Tibial nerve (tissue), 4 donors: ENCODE measurements at regions not wholly inside any gene's neighbourhood (a gene's known extent, or its start where the extent isn't known, plus 50 kb on each side); places are given as distances from the start of the nearest gene placed in this dataset.

Experiments
- EP300 ChIP-seq, 2 donors: sonication (generic); formaldehyde crosslinking; IDR thresholded peaks; one replicate each; pipeline ENCODE4 v1.6.1; 2017; ENCODE audit warnings: antibody characterized with exemption in 2 of 2, mild to moderate bottlenecking in 1 of 2
- POLR2A ChIP-seq, 2 donors: fragments of 450-650 bp; IDR thresholded peaks; one replicate each; pipeline ENCODE4 v1.6.1; 2017; ENCODE audit warnings: antibody characterized with exemption in 2 of 2, mild to moderate bottlenecking in 2 of 2, moderate library complexity in 2 of 2
- TF ChIP-seq, protein P1 (sequence below), 5 experiments: fragments of 200-600 bp in 3 of 5; fragments of 450-650 bp in 2 of 5; sonication (generic) in 3 of 5; IDR thresholded peaks; one replicate each; pipeline ENCODE4 v1.5.1; 2016 to 2019; ENCODE audit warnings: antibody characterized with exemption in 5 of 5, mild to moderate bottlenecking in 3 of 5, moderate library complexity in 2 of 5

DNA sequence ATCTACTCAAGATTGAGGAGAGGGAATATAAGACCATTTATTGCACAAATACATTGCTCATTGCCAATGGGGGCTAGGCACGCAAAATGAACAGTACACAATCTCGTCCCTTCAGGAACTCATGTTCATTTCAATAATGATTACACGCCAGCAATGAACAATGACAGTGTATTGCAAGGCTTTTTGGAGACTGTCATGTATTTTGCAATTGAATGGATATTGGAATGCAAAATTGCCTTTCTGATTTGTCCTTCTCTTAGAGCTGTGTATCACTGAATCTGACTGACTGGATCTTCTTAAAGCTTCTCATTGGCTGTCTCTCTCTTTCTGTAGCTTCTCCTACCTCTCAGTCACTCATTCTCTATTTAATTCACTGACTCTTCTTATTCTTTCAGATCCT lies 400.2 kb upstream of the DCN start:
- TF ChIP-seq, protein P1, sequence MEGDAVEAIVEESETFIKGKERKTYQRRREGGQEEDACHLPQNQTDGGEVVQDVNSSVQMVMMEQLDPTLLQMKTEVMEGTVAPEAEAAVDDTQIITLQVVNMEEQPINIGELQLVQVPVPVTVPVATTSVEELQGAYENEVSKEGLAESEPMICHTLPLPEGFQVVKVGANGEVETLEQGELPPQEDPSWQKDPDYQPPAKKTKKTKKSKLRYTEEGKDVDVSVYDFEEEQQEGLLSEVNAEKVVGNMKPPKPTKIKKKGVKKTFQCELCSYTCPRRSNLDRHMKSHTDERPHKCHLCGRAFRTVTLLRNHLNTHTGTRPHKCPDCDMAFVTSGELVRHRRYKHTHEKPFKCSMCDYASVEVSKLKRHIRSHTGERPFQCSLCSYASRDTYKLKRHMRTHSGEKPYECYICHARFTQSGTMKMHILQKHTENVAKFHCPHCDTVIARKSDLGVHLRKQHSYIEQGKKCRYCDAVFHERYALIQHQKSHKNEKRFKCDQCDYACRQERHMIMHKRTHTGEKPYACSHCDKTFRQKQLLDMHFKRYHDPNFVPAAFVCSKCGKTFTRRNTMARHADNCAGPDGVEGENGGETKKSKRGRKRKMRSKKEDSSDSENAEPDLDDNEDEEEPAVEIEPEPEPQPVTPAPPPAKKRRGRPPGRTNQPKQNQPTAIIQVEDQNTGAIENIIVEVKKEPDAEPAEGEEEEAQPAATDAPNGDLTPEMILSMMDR (IDR thresholded peaks at IDR 0.05): no peak
- no peak for TF ChIP-seq EP300 (IDR thresholded peaks at IDR 0.05)
- TF ChIP-seq POLR2A (IDR thresholded peaks at IDR 0.05): no peak
